GM06990 (cell line): ENCODE measurements at regions not wholly inside any gene's neighbourhood (a gene's known extent, or its start where the extent isn't known, plus 50 kb on each side); places are given as distances from the start of the nearest gene placed in this dataset.

Experiments
- DNase-seq: peaks from one replicate; pipeline ENCODE4 v3.0.0-alpha.2; 2011; ENCODE audit not compliant: insufficient read length; ENCODE audit errors: extremely low read depth
- H3K27me3 ChIP-seq: replicated peaks from 2 replicates; pipeline ENCODE4 v1.6.0; 2011; ENCODE audit warnings: low read length; ENCODE audit not compliant: control insufficient read depth, insufficient read depth
- H3K36me3 ChIP-seq: 2 replicates; pipeline ENCODE4 v1.5.1; 2011; ENCODE audit warnings: low read length; ENCODE audit not compliant: control insufficient read depth, insufficient read depth
- H3K4me3 ChIP-seq: replicated peaks from 2 replicates; pipeline ENCODE4 v1.5.1; 2011; ENCODE audit warnings: low read depth, mild to moderate bottlenecking, control low read depth, low read length
- CTCF ChIP-seq: IDR thresholded peaks from 2 replicates; pipeline ENCODE4 v1.5.1; 2011; ENCODE audit warnings: low read length, control low read depth, mild to moderate bottlenecking, inconsistent platforms; ENCODE audit not compliant: insufficient read depth, poor library complexity, severe bottlenecking

GRCh38 chr3:124084022-124084881 lies 92.3 kb upstream of the ROPN1 start:
- Histone ChIP-seq H3K27me3 (no peaks in the 10 kb centered on the region), H3K36me3 (no peaks in the 10 kb centered on the region), H3K4me3 (no peak overlapping the region)
- no peak for TF ChIP-seq CTCF
- no peak for DNase-seq

GRCh38 chr3:124088801-124089200 lies 96.9 kb upstream of the ROPN1 start:
- Histone ChIP-seq H3K27me3 (no peaks in the 10 kb centered on the region; the same call in none of the 2 replicates), H3K36me3 (no peaks in the 10 kb centered on the region), H3K4me3 (no peak overlapping the region)
- TF ChIP-seq CTCF, result no peak
- DNase-seq, result no peak

GRCh38 chr3:124089214-124089613 lies 97.3 kb upstream of the ROPN1 start:
- H3K36me3 ChIP-seq, result no peaks in the 10 kb centered on the region
- DNase-seq, result no peak
- TF ChIP-seq CTCF, result no peak
- no peak overlapping the region for H3K4me3 ChIP-seq
- no peaks in the 10 kb centered on the region; the same call in none of the 2 replicates for H3K27me3 ChIP-seq

GRCh38 chr3:124091716-124092115 lies 99.8 kb upstream of the ROPN1 start:
- Histone ChIP-seq H3K4me3 (no peak overlapping the region), H3K27me3 (no peaks in the 10 kb centered on the region; the same call in none of the 2 replicates), H3K36me3 (no peaks in the 10 kb centered on the region)
- no peak for DNase-seq
- TF ChIP-seq CTCF, result no peak

- H3K27me3 ChIP-seq, result no peaks in the 10 kb centered on the region; the same call in none of the 2 replicates
- DNase-seq, result no peak
- no peak for TF ChIP-seq CTCF
- no peak overlapping the region for H3K4me3 ChIP-seq
- H3K36me3 ChIP-seq, result no peaks in the 10 kb centered on the region
Observed at GRCh38 chr3:124092811-124093210, 100.9 kb upstream of the ROPN1 start.
